ENCODE measurements at regions not wholly inside any gene's neighbourhood (a gene's known extent, or its start where the extent isn't known, plus 50 kb on each side); places are given as distances from the start of the nearest gene placed in this dataset.
"Not testable (repeated sequence)": the region's sequence is repeated elsewhere in the genome, so short reads cannot be mapped to it uniquely, and the experiment has no call there.

DNA sequence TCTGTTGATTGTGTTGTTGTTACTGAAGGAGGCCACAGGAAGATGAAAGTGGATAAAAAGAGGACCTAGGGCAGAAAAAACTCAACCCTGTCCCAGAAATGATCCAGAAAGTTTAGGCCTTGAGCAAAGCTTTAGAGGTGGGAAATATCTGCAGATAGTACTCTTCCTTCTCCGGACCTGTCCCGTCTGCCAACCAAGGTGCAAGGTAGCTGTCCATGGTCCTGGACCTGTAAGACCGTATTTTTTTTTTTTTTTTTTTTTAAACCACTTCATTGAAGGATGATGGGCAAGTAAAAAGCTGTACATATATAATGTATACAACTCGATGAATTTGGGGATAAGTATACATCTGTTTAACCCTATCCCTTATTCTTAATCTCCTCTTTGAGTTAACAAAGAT, 225.9 kb downstream of the OLFM4 start:
- DNase-seq (ENCODE audit: low read depth, low spot score), result peak; percentile 11
- no peak overlapping the region for H3K4me3 ChIP-seq (ENCODE audit: low read length)

DNA sequence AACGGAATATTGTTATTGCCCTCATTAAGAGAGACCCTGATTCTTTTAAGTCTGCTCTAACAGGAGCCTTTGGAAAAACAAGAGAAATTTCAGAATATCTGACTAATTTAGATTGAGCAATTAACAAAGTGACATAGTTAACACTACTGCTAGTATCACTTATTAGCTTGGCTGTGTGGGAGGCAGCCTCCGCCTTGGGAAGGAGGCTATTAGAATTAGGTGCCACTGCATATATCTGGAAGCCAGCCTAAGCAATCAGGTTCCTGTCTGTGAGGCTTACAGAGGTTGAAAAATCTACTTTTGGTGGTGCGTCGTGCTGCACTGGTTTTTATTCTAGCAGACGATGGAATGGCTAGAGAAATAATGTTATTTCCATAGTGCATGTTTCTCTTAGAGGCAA, 227.2 kb downstream of the OLFM4 start:
- no peak overlapping the region for H3K4me3 ChIP-seq (ENCODE audit: low read length)
- no peak for DNase-seq (ENCODE audit: low read depth, low spot score)

DNA sequence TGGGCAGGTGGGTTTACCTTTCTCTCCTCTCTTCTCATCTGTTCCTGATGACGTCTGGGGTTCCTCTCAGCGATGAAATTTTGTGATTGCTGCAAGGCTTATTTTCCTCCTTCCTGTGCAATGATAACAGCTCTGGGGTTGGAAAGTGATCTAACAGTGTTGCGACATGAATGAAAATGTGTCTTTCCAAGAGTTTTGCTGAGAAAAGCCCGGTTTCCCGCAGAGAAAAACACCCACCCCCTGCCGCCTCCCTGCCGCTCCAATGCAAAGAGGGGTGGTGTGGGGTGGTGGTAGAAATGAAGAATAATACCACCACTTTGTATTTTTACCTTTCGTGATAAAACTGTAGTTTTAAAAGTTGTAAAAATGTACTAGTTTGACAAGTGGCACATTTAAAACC, 232.0 kb downstream of the OLFM4 start:
- H3K4me3 ChIP-seq (ENCODE audit: low read length), result no peak overlapping the region
- no peak for DNase-seq (ENCODE audit: low read depth, low spot score)

DNA sequence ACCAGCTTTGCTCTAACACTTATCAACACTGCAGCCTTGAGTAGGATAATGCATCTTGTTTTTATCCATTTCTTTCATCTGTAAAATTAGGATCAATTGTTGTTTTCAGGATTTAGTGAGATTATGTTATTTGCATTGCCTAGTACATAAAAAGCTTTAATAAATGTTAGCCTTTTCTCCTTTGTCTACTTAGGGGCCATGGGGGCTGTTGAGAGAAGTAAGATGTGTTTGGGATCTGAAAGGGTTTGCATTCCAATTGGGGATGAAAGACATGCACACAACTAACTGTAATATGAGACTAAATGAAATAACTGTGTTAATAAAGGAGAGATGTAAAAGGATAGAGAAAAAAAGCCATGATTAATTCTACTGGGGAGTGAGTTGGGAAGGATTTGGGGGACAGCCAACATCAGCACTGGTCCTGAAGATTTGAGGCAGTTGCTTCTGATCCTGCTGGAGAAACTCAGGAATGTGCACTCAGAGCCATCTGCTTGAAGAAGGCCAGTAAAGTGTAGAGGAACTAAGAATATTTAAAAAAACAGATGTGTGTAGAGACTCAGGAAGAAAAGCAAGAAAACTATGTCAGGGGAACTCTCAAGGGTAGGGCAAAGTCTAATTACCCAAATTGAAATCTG, 236.3 kb downstream of the OLFM4 start:
- no peak overlapping the region for H3K4me3 ChIP-seq (ENCODE audit: low read length)
- no peak for DNase-seq (ENCODE audit: low read depth, low spot score)

DNA sequence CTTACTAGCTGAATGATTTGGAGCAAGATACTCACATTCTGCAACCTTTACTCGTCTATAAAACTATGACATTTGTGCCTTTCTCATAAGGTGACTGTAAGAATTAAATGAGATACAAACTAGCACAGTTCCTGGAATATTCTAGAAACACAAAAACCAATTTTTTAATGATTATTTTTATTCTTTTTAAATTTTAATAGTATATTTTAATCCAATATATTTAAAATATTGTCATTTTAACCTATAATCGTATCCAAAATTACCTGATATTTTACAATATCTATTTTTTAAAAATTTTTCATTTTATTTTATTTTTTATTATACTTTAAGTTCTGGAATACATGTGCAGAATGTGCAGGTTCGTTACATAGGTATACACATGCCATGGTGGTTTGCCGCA, 238.1 kb downstream of the OLFM4 start:
- DNase-seq (ENCODE audit: low read depth, low spot score), result no peak
- no peak overlapping the region for H3K4me3 ChIP-seq (ENCODE audit: low read length)

DNA sequence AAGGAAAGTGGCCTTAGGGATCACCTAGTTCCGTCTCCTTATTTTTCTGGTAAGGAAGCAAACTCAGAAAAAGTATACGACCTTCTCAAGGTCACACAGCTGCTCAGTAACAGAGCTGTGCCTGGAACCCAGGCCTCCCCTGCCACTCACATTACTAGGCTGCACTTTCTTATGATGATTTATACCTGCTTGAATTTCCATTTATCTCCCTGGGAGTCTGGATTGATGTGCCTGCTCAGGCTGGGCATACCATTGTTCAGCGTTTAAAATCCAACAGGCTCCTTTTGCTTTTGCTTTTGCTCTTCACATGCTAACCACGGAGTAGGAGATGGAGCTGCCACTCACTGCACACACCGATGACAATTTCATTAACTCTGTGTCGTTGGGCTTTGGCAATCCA, 241.0 kb downstream of the OLFM4 start:
- no peak for DNase-seq (ENCODE audit: low read depth, low spot score)
- H3K4me3 ChIP-seq (ENCODE audit: low read length), result no peak overlapping the region

DNA sequence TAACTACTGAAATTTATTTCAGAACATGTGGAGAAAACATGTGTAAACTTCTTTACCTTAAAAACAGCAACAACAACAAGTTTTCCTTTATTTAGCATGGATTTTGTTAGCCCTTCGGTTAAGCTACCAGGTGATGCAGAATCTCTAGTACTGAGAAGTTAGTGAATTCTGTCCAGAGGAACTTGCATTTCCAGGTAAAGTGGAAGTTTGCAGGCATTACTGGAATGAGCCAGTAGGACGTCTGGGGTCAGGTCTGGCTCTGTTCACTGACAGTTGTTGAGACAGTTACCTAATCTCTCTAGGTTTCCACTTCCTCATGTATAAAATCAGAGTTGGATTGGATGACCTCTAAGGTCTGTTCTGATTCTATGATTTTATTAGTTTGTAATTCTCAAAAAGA, 244.3 kb downstream of the OLFM4 start:
- no peak overlapping the region for H3K4me3 ChIP-seq (ENCODE audit: low read length)
- no peak for DNase-seq (ENCODE audit: low read depth, low spot score)

DNA sequence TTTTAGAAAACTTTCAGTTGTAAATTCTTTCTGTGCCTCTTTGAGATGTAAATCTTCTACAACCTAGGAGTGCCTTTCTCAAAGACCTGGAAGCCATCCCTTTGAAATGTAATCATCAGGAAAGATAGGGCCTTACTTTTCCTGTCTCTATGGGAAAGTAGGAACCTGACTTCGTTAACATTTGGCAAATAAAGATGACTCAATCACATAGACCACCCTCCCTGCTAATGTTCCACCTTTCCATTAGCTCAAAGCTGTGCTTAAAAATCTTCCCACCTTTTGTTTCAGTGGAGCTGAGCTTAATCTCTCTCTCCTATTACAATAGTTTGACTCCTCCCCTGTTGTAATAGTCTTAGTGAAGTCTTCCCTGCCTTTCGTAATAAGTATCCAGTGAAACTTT, 247.7 kb downstream of the OLFM4 start:
- no peak overlapping the region for H3K4me3 ChIP-seq (ENCODE audit: low read length)
- DNase-seq (ENCODE audit: low read depth, low spot score), result no peak

DNA sequence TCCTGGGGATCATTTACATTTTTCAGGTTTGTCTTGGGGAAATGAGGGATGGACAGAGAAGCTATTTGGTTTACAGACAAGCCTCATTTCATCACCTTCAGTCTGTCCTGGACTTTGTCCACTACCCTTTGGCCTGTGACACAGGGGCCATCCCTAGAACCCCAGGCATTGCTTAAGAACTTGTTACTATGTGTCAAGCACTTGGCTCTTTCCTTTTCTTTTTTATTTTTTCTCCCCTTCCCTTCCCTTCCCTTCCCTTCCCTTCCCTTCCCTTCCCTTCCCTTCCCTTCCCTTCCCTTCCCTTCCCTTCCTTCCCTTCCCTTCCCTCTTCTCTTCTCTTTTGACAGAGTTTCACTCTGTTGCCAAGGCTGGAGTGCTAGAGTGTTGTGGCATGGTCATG, 253.1 kb downstream of the OLFM4 start:
- no peak for DNase-seq (ENCODE audit: low read depth, low spot score)

DNA sequence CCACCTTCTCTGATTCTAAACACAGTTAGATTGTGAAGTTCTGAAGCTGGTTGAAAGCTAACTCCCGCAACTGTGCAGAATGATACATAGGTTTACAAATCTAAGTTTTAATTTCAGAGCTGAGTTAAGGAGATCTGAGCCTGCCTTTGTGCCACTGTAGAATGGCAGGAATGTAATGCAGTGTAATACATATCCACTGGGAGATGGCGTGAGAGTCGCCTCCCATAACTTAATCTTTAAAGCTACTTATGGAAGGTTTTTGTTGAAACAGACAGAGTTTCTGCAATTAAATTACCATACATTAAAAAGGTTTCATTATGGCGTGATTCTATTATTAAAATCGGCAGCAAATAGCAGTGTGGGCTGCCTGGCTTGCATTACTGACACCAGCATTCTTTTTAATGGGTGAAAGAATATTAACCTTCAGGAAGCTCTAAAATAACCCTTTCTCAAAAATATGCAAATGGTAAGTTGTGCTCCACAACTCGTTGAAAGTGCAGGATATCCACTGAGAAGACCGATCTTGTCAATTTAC, 257.4 kb downstream of the OLFM4 start:
- no peak overlapping the region for H3K4me3 ChIP-seq (ENCODE audit: low read length)

More for the DNA sequence above, 253.1 kb downstream of the OLFM4 start:
- H3K4me3 ChIP-seq (ENCODE audit: low read length), result no peak overlapping the region

DNA sequence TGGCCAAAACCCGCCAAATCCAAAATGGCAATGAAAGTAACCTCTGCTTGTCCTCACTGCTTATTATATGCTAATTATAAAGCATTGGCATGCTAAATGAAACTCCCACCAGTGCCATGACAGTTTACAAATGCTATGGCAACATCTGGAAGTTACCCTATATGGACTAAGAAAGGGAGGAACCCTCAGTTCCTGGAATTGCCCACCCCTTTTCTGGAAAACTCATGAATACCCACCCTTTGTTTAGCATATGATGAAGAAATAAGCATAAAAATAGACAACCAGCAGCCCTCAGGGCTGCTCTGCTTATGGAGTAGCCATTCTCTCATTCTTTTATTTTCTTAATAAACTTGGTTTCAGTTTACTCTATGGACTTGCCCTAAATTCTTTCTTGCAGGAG, 269.8 kb downstream of the OLFM4 start:
- H3K4me3 ChIP-seq (ENCODE audit: low read length), result no peak overlapping the region
- no peak for DNase-seq (ENCODE audit: low read depth, low spot score)

More for the DNA sequence above, 257.4 kb downstream of the OLFM4 start:
- no peak for DNase-seq (ENCODE audit: low read depth, low spot score)

DNA sequence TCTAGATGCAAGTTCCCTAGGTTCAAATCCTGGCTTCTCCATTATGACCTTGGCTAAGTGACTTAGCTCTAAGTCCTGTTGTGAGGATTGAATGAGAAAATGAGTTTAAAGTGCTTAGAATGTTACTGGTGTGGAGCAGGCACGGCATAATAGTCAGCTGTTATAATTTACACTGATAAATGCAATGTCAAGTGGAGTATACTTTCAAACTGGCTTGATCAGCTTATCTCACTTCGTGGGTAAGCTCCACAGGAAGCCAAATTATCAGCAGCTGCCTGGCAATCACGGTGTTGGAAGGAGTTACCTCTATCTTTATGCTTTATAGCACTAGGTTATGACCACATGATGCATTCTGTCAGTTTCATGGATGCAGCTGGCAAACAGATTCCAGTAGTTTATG, 272.8 kb downstream of the OLFM4 start:
- H3K4me3 ChIP-seq (ENCODE audit: low read length), result no peak overlapping the region
- DNase-seq (ENCODE audit: low read depth, low spot score), result no peak

DNA sequence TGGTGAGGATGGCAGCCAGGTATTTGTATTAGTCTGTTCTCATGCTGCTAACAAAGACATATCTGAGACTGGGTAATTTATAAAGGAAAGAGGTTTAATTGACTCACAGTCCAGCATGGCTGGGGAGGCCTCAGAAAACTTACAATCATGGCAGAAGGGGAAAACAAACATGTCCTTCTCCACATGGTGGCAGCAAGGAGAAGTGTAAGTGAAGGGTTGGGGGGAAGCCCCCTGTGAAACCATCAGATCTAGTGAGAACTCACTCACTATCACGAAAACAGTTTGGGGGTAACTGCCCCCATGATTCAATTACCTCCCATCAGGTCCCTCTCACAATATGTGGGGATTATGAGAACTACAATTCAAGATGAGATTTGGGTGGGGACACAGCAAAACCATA, 276.8 kb downstream of the OLFM4 start:
- DNase-seq (ENCODE audit: low read depth, low spot score); H3K4me3 ChIP-seq (ENCODE audit: low read length): not testable (repeated sequence)

DNA sequence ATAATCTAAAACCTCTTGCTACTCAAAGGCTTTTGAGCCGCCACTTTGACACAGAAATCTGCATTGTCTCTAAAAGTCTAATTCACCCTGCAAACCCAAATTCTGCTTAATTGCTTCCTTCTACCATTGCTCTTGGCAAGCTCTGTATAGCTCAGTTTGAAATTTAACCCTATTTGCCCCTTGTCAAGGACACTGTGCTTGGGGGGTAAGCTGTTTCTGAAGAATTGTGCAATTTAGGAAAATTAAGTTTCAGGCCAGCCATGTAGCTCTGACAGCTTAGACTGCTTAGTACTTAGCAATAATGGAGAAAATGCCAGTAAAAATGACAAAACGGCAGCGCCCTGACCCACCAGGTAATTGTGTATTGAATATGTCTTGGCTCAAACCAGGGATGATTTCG, 282.2 kb downstream of the OLFM4 start:
- H3K4me3 ChIP-seq (ENCODE audit: low read length), result no peak overlapping the region

DNA sequence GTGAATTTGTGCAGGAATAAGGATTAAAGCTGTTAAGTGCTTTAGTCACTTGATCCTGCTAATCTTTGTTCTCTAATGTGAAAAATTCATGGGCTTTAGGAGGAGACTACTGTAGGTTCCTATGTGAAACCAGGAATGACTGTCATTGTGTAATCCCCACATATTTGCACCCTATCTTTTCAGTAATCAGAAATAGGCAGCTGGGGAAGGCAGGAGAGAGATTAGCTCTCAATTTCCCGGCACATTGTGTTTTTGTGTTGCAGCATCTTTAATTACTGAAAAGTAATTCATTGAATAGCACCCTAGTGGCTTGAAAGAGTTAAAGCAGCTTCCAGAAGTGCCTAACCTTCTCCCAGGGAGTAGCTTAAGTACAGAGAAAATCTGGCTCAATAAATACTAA, 282.9 kb downstream of the OLFM4 start:
- DNase-seq (ENCODE audit: low read depth, low spot score), result no peak
- no peak overlapping the region for H3K4me3 ChIP-seq (ENCODE audit: low read length)

More for the DNA sequence above, 282.2 kb downstream of the OLFM4 start:
- DNase-seq (ENCODE audit: low read depth, low spot score), result no peak

DNA sequence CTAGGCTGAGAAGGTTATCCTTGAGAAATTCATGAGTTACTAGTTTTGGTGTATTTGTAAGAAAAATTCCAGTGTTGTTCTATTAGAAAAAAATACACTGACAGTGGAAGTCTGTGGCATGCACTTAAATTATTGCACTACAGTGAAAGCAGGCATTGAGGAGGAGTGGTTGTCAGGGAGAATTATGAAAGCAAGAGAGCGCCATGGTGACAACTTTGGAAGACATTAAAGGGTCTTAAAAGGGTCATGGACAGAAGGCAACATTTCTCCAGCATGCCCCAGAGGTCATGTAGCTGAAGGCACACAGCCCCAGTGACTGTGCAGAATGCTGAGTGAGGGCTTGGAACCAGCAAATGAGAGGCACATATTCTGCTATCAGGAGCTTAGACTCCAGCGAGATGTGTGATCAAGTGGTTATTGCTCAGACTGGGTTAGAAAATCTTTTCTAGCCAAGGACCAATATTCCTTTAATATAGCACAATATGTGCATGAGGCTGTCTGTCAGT, 292.7 kb downstream of the OLFM4 start:
- H3K4me3 ChIP-seq (ENCODE audit: low read length), result no peak overlapping the region
- no peak for DNase-seq (ENCODE audit: low read depth, low spot score)

DNA sequence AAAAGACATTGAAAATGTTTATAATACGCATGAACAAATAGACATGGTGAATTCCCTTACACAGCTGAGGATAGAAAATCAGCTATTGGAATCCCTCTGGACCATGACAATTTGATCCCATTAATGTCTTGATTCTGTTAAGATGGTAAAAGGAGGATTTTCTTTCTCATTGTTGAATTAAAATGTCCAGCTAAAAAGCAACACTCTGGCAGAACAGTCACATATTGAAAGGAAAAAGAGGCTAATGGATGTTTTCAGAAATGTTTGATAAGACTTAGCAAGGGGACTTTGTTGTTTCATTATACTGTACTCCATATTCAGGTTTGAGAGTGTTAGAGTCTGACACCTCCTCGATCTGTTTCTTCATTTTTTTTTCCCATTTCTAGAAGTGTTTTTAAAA, 296.0 kb downstream of the OLFM4 start:
- DNase-seq (ENCODE audit: low read depth, low spot score), result no peak
- no peak overlapping the region for H3K4me3 ChIP-seq (ENCODE audit: low read length)

DNA sequence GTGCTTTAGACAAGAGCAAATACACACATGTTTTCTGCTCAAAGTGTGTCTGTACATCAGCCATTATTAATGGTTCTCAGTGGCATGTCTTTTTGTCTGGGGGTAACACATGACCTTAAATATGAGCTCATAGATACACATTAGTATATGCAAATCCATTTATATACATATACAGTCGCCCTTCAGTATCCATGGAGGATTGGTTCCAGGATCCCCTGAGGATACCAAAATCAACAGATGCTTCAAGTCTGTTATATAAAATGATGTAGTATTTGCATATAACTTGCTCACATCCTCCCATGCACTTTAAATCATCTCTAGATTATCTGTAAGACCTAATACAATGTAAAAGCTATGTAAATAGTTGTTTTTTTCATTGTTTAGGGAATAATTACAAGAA, 298.1 kb downstream of the OLFM4 start:
- DNase-seq (ENCODE audit: low read depth, low spot score), result no peak
- H3K4me3 ChIP-seq (ENCODE audit: low read length), result no peak overlapping the region

DNA sequence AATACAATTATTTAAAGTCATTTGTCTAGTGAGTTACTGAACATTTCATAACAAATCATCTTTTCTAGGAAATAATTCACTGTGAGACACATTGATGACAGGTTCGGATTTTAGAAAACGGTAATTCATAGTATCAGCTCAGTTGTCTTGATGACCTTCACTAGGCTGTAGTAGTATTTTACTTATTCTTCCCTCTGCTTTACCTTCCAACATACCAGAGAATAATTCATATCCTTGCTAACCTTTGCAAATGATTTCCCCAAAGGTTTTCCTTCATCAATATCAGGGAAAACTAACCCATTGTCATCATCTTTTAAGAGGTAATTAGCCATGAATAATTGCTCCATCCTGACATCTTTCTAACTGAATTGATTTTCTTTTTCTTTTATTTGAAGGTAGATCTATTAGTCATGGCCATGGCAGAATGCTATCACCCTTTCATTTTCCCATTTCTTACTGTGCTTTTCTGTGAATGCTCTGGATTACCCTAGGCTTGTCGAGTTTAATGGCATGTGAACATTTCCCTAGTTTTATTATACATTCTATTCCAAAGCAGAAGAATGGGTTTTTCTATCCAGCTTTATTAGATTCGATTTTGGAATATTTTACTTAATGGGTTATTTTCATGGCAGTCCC, 299.2 kb downstream of the OLFM4 start:
- H3K4me3 ChIP-seq (ENCODE audit: low read length), result no peak overlapping the region
- DNase-seq (ENCODE audit: low read depth, low spot score), result no peak

DNA sequence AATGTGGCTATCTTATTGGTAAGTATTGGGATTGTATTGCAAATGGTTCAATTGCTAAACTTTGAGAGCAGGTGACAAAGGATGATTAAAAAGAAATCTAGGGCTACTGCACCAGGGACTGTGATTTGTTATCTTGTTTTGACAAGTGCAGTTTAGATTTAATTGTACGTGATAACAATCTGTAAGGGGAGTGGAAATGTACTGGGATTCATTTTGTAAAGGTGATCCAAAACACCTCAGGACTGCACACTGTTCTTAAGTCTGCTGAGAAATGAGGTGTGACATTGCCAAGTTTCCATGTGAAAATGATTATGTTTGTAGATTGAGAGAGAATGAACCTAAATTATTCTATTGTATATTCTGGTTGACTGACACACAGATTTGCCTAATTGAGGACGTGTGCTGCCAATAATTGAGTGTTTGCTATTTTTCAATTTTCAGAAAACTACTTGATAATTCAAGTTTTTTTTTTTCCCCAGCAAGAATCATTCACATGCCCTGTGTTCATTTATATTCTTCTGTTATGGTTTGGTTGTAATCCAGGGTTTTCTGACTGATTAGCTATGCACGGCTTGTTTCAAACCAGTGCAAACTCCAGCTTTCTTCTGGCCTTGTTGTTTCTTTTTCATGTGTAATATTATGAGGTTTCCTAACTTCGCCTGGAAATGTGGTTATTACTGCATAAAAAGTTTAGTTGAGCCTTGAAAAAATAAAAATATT, 308.0 kb downstream of the OLFM4 start:
- H3K4me3 ChIP-seq (ENCODE audit: low read length), result no peak overlapping the region
- no peak for DNase-seq (ENCODE audit: low read depth, low spot score)

Measured in Jurkat, Clone E6-1 (cell line).